PC-3 (cell line): ENCODE measurements at regions not wholly inside any gene's neighbourhood (a gene's known extent, or its start where the extent isn't known, plus 50 kb on each side); places are given as distances from the start of the nearest gene placed in this dataset.

ENCODE experiments used
- ATAC-seq: fragments of 200-7000 bp; cut with Tn5 transposase; 2 replicates; pipeline ENCODE4 v1.9.1; 2020; ENCODE audit warnings: mild to moderate bottlenecking, moderate library complexity
- BruUV-seq: library from RNA; stranded (reverse); fragments of 400-500 nt; replicated peaks from 2 replicates; lab custom pipeline; 2021; lab: Mats Ljungman, UMichigan
- CTCF ChIA-PET: fragments of 300-600 bp; sonication (Branson Sonifier 250); formaldehyde crosslinking; loops from one replicate; lab custom pipeline; 2022; ENCODE audit warnings: antibody characterized with exemption; lab: Charles Lee
- POLR2A ChIA-PET: fragments of 300-600 bp; sonication (Branson Sonifier 250); formaldehyde crosslinking; loops from one replicate; lab custom pipeline; 2022; ENCODE audit warnings: antibody characterized with exemption; ENCODE audit not compliant: unreplicated experiment; lab: Charles Lee
- DNase-seq: peaks from one replicate; pipeline ENCODE4 v3.0.0-alpha.2; 2015
- H2AFZ ChIP-seq: fragments of 300-600 bp; sonication (generic); 2 replicates; pipeline ENCODE4 v1.6.0; 2016; ENCODE audit warnings: antibody characterized with exemption, low read length
- H3F3A ChIP-seq: fragments of 300-600 bp; sonication (generic); one replicate; pipeline ENCODE4 v1.6.0; 2017; ENCODE audit warnings: antibody characterized with exemption, low read length, control low read depth, mild to moderate bottlenecking; ENCODE audit not compliant: unreplicated experiment
- H3K27ac ChIP-seq: fragments of 300-600 bp; sonication (generic); 2 replicates; pipeline ENCODE4 v1.5.1; 2016; ENCODE audit warnings: mild to moderate bottlenecking, low read length
- H3K27me3 ChIP-seq: fragments of 300-600 bp; sonication (generic); 2 replicates; pipeline ENCODE4 v1.6.1; 2016; ENCODE audit warnings: low read length, mixed read lengths
- H3K36me3 ChIP-seq: fragments of 300-600 bp; sonication (generic); 2 replicates; pipeline ENCODE4 v1.6.1; 2016; ENCODE audit warnings: low read depth, mixed run types, low read length, mixed read lengths
- H3K4me1 ChIP-seq: fragments of 300-600 bp; sonication (generic); 2 replicates; pipeline ENCODE4 v1.5.1; 2016; ENCODE audit warnings: low read length; ENCODE audit not compliant: insufficient read depth
- H3K4me2 ChIP-seq: fragments of 300-600 bp; sonication (generic); 2 replicates; pipeline ENCODE4 v1.6.0; 2016; ENCODE audit warnings: low read length
- H3K4me3 ChIP-seq: fragments of 300-600 bp; sonication (generic); 2 replicates; pipeline ENCODE4 v1.5.1; 2016; ENCODE audit warnings: mild to moderate bottlenecking, low read length, mixed read lengths
- H3K79me2 ChIP-seq: fragments of 300-600 bp; sonication (generic); 2 replicates; pipeline ENCODE4 v1.6.1; 2017; ENCODE audit warnings: low read length, mixed read lengths
- H3K9ac ChIP-seq: fragments of 300-600 bp; sonication (generic); 2 replicates; pipeline ENCODE4 v1.6.0; 2016; ENCODE audit warnings: mild to moderate bottlenecking, low read length
- H3K9me2 ChIP-seq: fragments of 300-600 bp; sonication (generic); replicated peaks from 2 replicates; pipeline ENCODE4 v1.6.1; 2016; ENCODE audit warnings: mixed run types, low read length, mixed read lengths
- H3K9me3 ChIP-seq: fragments of 300-600 bp; sonication (generic); 2 replicates; pipeline ENCODE4 v1.6.1; 2016; ENCODE audit warnings: low read length, mixed read lengths
- H4K20me1 ChIP-seq: fragments of 300-600 bp; sonication (generic); 2 replicates; pipeline ENCODE4 v1.6.1; 2016; ENCODE audit warnings: low read length, mixed read lengths
- CTCF ChIP-seq: fragments of 300-600 bp; sonication (generic); conservative IDR thresholded peaks from 2 replicates; pipeline ENCODE4 v1.5.1; 2017; ENCODE audit warnings: antibody characterized with exemption, low read depth, mild to moderate bottlenecking, low read length
- EZH2 ChIP-seq: fragments of 300-600 bp; sonication (generic); IDR thresholded peaks from one replicate; pipeline ENCODE4 v1.6.1; 2017; ENCODE audit warnings: antibody characterized with exemption, mild to moderate bottlenecking, low read length; ENCODE audit not compliant: unreplicated experiment
- EZH2phosphoT487 ChIP-seq: fragments of 300-600 bp; sonication (generic); IDR thresholded peaks from 2 replicates; pipeline ENCODE4 v1.6.1; 2018; ENCODE audit warnings: mild to moderate bottlenecking, antibody characterized with exemption, low read length, borderline replicate concordance
- intact Hi-C: fragments of 100-400 bp; cut with micrococcal nuclease; formaldehyde crosslinking; loops from 2 replicates; pipeline ENCODE4 v1.9.0; 2023

GRCh38 chr11:128310005-128310404 lies 277.4 kb downstream of the ETS1 start:
- BruUV-seq = no TSS peak
- no peaks in the 10 kb centered on the region for H3F3A ChIP-seq
- no peak overlapping the region for H3K4me3 ChIP-seq
- no peak overlapping the region for H2AFZ ChIP-seq
- H3K4me2 ChIP-seq = no peak overlapping the region
- no peak overlapping the region for H3K27ac ChIP-seq
- CTCF ChIA-PET = no interaction called here
- no peaks in the 10 kb centered on the region for H3K36me3 ChIP-seq
- H3K79me2 ChIP-seq = no peaks in the 10 kb centered on the region
- no peak overlapping the region for H3K9ac ChIP-seq
- no peaks in the 10 kb centered on the region for H4K20me1 ChIP-seq
- H3K9me3 ChIP-seq = peaks cover 11% of the 10 kb centered on the region
- no peaks in the 10 kb centered on the region for H3K4me1 ChIP-seq
- intact Hi-C loops = no loop called here
- H3K9me2 ChIP-seq = no peaks in the 10 kb centered on the region
- TF ChIP-seq CTCF = no peak
- no peak for TF ChIP-seq EZH2phosphoT487
- no peak for TF ChIP-seq EZH2
- DNase-seq = no peak
- no peaks in the 10 kb centered on the region for H3K27me3 ChIP-seq
- ATAC-seq = no peak
- POLR2A ChIA-PET = no interaction called here

GRCh38 chr11:128308794-128309193 lies 278.6 kb downstream of the ETS1 start:
- Histone ChIP-seq H3K27ac (no peak overlapping the region), H3K9me2 (no peaks in the 10 kb centered on the region), H2AFZ (no peak overlapping the region), H3F3A (no peaks in the 10 kb centered on the region), H3K4me3 (no peak overlapping the region), H3K9ac (no peak overlapping the region), H3K4me2 (no peak overlapping the region), H3K79me2 (no peaks in the 10 kb centered on the region), H3K9me3 (0 out of 2 replicates have a peak, but pooled peaks cover 2% of the 10 kb centered on the region), H3K36me3 (no peaks in the 10 kb centered on the region), H3K4me1 (no peaks in the 10 kb centered on the region), H4K20me1 (no peaks in the 10 kb centered on the region), H3K27me3 (no peaks in the 10 kb centered on the region)
- ATAC-seq (no peak), DNase-seq (no peak)
- intact Hi-C loops = no loop called here
- ChIA-PET POLR2A (no interaction called here), CTCF (no interaction called here)
- no TSS peak for BruUV-seq
- TF ChIP-seq EZH2phosphoT487 = no peak
- TF ChIP-seq CTCF = no peak
- TF ChIP-seq EZH2 = no peak

GRCh38 chr11:128305588-128305987 lies 281.8 kb downstream of the ETS1 start:
- ChIA-PET CTCF (no interaction called here), POLR2A (no interaction called here)
- Histone ChIP-seq H3K36me3 (no peaks in the 10 kb centered on the region), H3K9me2 (no peaks in the 10 kb centered on the region), H3K4me1 (no peaks in the 10 kb centered on the region), H3K27me3 (no peaks in the 10 kb centered on the region), H3K4me3 (no peak overlapping the region), H2AFZ (no peak overlapping the region), H3K27ac (no peak overlapping the region), H3K4me2 (no peak overlapping the region), H3K9ac (no peak overlapping the region), H4K20me1 (no peaks in the 10 kb centered on the region), H3F3A (no peaks in the 10 kb centered on the region), H3K79me2 (no peaks in the 10 kb centered on the region), H3K9me3 (no peaks in the 10 kb centered on the region)
- ATAC-seq (no peak), DNase-seq (no peak)
- intact Hi-C loops = no loop called here
- BruUV-seq = no TSS peak
- TF ChIP-seq CTCF = no peak
- TF ChIP-seq EZH2 = no peak
- TF ChIP-seq EZH2phosphoT487 = no peak
